Right atrium auricular region (tissue), 2 donors: ENCODE measurements at regions not wholly inside any gene's neighbourhood (a gene's known extent, or its start where the extent isn't known, plus 50 kb on each side); places are given as distances from the start of the nearest gene placed in this dataset.
"Not testable (repeated sequence)": the region's sequence is repeated elsewhere in the genome, so short reads cannot be mapped to it uniquely, and the experiment has no call there.

ENCODE experiments used
- DNase-seq: peaks from one replicate; pipeline ENCODE4 v3.0.0-alpha.2; 2019; ENCODE audit warnings: low spot score
- H3K27ac ChIP-seq, 2 donors: fragments of 200-600 bp; sonication (generic); 1 replicate in 1 of 2; 2 replicates in 1 of 2; pipeline ENCODE4 v1.5.1; 2016 to 2019
- H3K27me3 ChIP-seq, 2 donors: fragments of 200-600 bp; sonication (generic); one replicate each; pipeline versions ENCODE4 v1.5.1 to v1.6.0; 2017 to 2019
- H3K36me3 ChIP-seq: fragments of 200-600 bp; sonication (generic); one replicate; pipeline ENCODE4 v1.5.1; 2016
- H3K4me1 ChIP-seq, 2 donors: fragments of 200-600 bp; sonication (generic); one replicate each; pipeline versions ENCODE4 v1.5.1 to v1.6.0; 2017 to 2019
- H3K4me3 ChIP-seq, 2 donors: fragments of 200-600 bp; sonication (generic); 1 replicate in 1 of 2; 2 replicates in 1 of 2; pipeline ENCODE4 v1.5.1; 2017 to 2019; ENCODE audit warnings: mild to moderate bottlenecking in 1 of 2, moderate library complexity in 1 of 2
- H3K9me3 ChIP-seq, 2 donors: fragments of 200-600 bp; sonication (generic); one replicate each; pipeline ENCODE4 v1.5.1; 2019
- TF ChIP-seq, protein P1 (sequence below), 2 donors: fragments of 200-600 bp; sonication (generic); IDR thresholded peaks; one replicate each; pipeline ENCODE4 v1.5.1; 2019; ENCODE audit warnings: antibody characterized with exemption in 2 of 2

DNA sequence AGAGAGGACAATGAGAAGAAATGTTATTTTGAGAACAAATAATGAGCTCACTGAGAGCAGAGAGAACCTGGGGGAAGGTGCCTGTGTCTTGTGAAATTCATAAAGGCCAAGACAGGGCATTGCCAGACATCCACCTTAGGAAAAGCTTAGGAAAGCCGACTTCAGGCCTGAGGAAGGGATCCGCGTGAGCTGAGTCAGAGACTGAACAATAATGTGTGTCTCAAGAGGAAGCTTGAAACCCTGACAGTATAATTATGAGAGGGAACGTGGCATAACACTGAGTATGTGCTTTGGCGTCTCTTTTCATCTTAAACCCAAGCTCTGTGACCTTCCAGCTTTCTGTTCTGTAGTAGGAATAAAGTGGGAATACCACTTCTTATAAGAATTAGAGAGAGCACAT is 307.2 kb downstream of the ACTR3B start:
- TF ChIP-seq, protein P1, sequence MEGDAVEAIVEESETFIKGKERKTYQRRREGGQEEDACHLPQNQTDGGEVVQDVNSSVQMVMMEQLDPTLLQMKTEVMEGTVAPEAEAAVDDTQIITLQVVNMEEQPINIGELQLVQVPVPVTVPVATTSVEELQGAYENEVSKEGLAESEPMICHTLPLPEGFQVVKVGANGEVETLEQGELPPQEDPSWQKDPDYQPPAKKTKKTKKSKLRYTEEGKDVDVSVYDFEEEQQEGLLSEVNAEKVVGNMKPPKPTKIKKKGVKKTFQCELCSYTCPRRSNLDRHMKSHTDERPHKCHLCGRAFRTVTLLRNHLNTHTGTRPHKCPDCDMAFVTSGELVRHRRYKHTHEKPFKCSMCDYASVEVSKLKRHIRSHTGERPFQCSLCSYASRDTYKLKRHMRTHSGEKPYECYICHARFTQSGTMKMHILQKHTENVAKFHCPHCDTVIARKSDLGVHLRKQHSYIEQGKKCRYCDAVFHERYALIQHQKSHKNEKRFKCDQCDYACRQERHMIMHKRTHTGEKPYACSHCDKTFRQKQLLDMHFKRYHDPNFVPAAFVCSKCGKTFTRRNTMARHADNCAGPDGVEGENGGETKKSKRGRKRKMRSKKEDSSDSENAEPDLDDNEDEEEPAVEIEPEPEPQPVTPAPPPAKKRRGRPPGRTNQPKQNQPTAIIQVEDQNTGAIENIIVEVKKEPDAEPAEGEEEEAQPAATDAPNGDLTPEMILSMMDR (IDR thresholded peaks at IDR 0.05), result no peak
- H3K4me1 ChIP-seq, result no peaks in the 10 kb centered on the region
- H3K9me3 ChIP-seq, result no peaks in the 10 kb centered on the region
- no peak overlapping the region for H3K27ac ChIP-seq
- H3K36me3 ChIP-seq, result no peaks in the 10 kb centered on the region
- DNase-seq, result no peak
- no peaks in the 10 kb centered on the region for H3K27me3 ChIP-seq
- no peak overlapping the region for H3K4me3 ChIP-seq

GRCh38 chr7:153070141-153070540 is 310.6 kb downstream of the ACTR3B start:
- Histone ChIP-seq H3K27me3 (no peaks in the 10 kb centered on the region), H3K27ac (no peak overlapping the region), H3K4me3 (no peak overlapping the region), H3K36me3 (no peaks in the 10 kb centered on the region), H3K9me3 (no peaks in the 10 kb centered on the region), H3K4me1 (no peaks in the 10 kb centered on the region)
- TF ChIP-seq, protein P1 (IDR thresholded peaks at IDR 0.05), result no peak
- DNase-seq, result no peak

DNA sequence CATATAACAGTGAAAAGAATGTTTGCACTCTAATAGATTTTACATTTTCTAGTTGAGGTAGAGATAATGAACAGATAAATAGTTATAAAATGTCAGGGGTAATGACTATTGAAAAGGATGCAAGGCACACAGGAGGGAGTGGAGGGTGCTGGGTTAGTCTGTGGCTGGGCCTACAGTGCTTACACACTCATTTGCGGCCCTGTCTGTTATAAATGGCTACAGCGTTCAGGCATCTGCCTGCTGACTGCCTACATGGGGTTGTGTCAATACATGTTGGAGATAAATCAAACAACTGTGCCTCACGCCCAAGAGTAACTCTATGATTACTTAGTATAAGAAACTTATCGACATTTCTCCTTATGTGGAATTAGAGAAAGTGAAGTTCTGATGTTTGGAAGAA is 313.3 kb downstream of the ACTR3B start:
- TF ChIP-seq, protein P1 (IDR thresholded peaks at IDR 0.05), result no peak
- no peaks in the 10 kb centered on the region for H3K4me1 ChIP-seq
- no peak overlapping the region for H3K27ac ChIP-seq
- H3K36me3 ChIP-seq, result no peaks in the 10 kb centered on the region
- H3K27me3 ChIP-seq, result no peaks in the 10 kb centered on the region
- DNase-seq, result no peak
- H3K9me3 ChIP-seq, result no peaks in the 10 kb centered on the region
- no peak overlapping the region for H3K4me3 ChIP-seq

DNA sequence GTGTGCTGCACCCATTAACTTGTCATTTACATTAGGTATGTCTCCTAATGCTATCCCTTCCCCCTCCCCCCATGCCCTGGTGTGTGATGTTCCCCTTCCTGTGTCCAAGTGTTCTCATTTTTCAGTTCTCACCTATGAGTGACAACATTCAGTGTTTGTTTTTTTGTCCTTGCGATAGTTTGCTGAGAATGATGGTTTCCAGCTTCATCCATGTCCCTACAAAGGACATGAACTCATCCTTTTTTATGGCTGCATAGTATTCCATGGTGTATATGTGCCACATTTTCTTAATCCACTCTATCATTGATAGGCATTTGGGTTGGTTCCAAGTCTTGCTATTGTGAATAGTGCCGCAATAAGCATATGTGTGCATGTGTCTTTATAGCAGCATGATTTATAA is 316.7 kb downstream of the ACTR3B start:
- H3K27ac ChIP-seq, DNase-seq, H3K27me3 ChIP-seq, H3K4me3 ChIP-seq, H3K9me3 ChIP-seq, H3K36me3 ChIP-seq, H3K4me1 ChIP-seq: not testable (repeated sequence)

DNA sequence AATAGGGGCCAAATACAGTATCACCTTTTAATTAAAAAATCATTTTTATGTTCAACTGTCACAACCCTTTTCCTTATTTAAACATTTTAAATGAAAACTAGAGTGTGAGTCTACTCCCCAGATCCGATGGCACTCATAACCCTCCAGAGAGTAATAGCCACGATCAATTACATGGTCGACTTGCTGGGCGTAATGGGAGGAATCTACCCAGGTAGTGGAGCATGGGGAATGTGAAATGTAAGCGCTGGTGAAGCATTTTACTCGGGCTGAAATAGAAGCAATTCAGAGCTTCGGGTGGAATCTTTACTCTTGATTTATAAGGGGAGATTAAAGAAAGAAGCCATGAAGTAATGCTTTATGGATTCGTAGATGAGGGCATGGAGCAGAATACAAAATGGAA is 321.9 kb downstream of the ACTR3B start:
- TF ChIP-seq, protein P1 (IDR thresholded peaks at IDR 0.05), result no peak
- DNase-seq, result no peak
- H3K4me1 ChIP-seq, result no peaks in the 10 kb centered on the region

DNA sequence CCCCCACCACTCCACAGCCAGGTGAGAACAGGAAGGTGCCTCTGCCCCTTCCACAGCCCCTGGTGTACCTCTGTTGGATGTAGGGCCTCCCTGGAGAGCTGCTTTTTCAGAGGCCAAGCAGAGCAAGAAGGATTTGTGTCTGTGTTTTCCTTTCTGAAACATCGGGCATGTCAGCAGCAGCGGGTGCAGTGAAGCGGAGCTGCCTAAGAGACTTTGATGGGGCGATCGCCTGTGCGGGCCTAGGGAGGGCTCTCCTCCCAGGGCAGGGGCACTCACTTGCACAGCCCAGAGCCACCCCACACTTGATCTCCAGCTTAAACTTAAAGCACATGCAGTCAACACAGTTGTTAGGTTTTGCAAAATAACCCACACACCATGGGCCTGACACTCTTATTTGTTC is 324.7 kb downstream of the ACTR3B start:
- no peak for DNase-seq
- Histone ChIP-seq H3K27ac (no peak overlapping the region), H3K27me3 (no peaks in the 10 kb centered on the region), H3K4me1 (no peaks in the 10 kb centered on the region), H3K4me3 (no peak overlapping the region), H3K9me3 (no peaks in the 10 kb centered on the region), H3K36me3 (no peaks in the 10 kb centered on the region)
- TF ChIP-seq, protein P1 (IDR thresholded peaks at IDR 0.05), result no peak

More for the DNA sequence above, 321.9 kb downstream of the ACTR3B start:
- no peaks in the 10 kb centered on the region for H3K27me3 ChIP-seq
- no peaks in the 10 kb centered on the region for H3K9me3 ChIP-seq
- H3K27ac ChIP-seq, result no peak overlapping the region
- no peak overlapping the region for H3K4me3 ChIP-seq
- H3K36me3 ChIP-seq, result no peaks in the 10 kb centered on the region
